Islet precursor cell (in vitro differentiated cells): ENCODE measurements at regions not wholly inside any gene's neighbourhood (a gene's known extent, or its start where the extent isn't known, plus 50 kb on each side); places are given as distances from the start of the nearest gene placed in this dataset.

Experiments used
- DNase-seq: peaks from one replicate; pipeline ENCODE4 v3.0.0-alpha.2; 2018

GRCh38 chr6:40715570-40716403, 128.6 kb upstream of the LRFN2 start:
- no peak for DNase-seq

GRCh38 chr6:40714576-40715564, 127.7 kb upstream of the LRFN2 start:
- no peak for DNase-seq

- DNase-seq, result no peak
Observed at GRCh38 chr6:40714143-40714542, 127.0 kb upstream of the LRFN2 start.

DNA sequence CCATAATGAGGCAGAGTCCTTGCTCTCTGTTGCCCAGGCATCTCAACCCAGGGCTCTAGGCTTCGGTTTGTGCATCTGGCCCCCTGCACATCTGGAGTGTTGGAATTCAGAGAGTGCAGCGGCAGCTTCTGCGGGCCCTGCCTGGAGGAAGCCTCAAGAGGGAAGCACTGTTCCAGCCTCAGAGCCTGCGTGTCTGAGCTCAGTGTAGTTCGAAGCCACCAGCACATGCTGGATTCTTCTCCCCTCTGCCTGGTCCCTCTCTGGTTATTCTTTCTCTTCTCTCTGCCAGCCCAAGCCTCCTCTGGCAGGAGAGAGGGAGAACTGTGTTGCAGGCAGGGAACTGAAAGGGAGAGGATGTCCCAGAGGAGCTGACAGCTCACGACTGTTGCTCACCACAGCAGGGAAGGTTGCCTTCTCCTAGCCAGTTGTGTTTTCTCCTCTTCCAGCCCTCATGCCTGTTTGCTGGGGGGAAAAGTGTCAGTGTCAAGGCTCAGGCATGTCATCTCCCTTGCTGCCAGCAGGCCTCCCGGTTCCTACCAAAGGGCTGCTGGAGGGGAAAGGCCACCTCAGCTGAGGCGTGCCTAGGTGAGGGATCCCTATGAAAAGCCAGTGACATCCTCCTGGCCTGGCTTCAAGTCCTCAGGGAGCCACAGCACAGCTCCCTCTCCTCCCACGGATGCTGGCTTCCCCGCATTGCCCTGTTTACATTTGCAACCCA, 126.0 kb upstream of the LRFN2 start:
- peak; percentile 67 for DNase-seq

GRCh38 chr6:40710626-40711330, 123.6 kb upstream of the LRFN2 start:
- no peak for DNase-seq

DNA sequence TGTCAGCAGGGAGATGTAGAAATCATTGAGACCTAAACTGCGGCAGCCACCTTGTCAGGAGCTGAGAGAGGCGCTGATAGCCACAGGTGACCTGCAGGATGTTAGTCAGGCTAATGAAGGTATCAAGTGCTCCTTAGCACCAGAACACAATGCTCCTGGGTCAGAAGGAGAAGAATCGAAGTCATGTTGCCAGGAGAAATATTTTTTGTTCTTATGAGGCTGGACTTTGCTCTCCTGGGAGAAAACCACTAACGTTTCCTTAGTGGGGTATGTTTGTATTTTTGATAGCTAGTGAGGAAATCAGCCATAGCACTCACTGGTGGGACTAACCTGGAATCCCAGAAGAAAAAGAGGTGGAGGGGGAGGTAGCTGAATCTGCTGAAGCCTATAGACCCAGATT, 120.9 kb upstream of the LRFN2 start:
- DNase-seq, result no peak

DNA sequence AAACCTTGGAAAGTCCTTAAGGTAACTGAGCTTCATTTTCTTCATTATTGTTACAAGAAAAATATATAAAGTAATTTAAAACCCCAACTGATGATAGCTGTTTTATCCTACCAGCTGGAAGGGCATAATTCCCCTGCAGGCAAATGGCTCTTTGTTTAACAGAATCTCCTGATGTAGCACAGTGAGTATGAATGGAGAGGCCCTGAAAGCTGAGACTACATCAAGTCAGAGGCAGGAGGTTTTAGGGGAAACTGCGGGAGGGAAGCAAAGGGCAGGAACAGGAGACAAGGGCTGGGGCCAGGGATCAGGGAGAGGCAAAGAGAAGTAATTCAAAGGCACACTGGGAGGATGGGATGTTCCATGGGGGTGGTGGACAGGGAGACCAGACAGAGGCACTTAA, 119.0 kb upstream of the LRFN2 start:
- DNase-seq, result no peak

DNA sequence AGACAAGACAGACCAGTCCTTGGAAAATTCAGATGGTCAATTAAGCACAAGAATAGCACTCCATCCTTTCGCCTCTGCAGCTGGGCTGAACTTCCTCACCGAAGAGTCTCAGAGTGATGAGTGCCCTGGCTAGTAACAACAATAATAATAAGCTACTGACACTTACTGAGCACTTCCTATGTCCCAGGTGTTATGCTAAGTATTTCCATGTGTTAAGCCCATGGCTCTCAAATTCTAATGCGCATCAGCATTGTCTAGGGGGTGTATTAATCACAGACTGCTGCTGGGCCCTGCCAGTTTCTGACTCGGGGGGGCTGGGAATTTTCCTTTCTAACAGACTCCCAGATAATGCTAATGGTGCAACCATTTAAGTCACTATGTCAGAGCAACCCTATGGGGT, 118.2 kb upstream of the LRFN2 start:
- DNase-seq, result no peak

DNA sequence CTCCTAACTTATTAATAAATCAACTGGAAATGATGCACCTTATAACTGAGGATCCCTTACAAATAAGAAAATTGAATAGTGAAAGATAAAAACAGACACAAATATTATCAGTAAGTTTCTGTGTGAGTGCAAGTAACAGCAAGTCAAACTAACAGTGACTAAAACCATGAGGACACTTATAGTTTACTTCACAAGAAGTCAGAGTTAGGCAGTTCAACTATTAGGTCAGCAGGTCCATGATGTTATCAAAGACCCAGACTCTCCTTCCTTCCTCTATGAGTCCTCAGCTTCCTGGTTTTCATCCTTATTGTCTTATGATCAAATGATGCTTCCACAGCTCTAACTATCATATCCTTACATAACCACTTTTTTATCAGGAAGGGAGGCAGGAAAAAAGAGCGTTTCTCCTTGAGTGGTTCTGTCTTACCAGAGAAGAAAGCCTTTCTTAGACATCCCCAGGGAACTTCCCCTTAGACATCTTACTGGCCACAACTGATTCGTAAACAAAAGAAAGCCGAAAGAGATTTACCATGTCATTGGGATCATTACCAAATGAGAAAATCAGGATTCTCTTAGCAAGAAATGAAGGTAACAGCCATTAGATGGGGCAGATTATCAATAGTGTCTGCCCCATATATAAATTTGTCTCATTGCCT, 114.3 kb upstream of the LRFN2 start:
- DNase-seq, result no peak

GRCh38 chr6:40700006-40700580, 112.9 kb upstream of the LRFN2 start:
- DNase-seq, result no peak

DNA sequence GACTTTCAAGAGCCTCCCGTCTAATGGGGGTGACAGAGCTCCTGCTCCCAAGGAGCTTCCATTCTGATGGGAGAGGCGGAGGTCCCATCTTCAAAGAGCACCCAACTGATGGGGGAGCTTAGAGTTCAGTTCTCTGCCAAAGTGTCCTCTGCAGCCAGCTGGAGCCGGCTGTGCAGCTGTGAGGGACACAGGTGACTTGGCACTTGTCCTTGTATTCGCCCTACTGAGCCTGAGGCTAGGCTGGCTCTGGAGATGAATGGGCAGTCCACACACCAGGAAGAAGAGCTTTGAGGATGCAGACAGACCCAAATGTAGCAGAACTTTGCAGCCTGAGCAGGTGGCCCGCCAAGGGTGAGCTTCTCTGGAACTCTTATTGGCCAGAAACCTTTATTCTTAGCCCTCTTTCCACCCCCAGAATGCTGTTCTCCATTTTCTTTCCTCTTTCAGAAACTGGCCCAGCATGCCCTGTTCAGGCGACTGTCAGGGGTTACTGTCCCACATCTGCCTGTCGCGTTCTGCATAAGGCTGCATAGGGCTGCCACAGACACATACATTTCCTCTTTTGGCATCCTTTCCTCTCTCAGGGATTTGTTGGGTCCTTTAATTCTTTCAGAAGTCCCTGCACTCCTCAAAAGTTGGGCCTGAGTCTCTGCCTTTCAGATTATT, 108.7 kb upstream of the LRFN2 start:
- no peak for DNase-seq

- no peak for DNase-seq
Observed at GRCh38 chr6:40695114-40695513, 108.0 kb upstream of the LRFN2 start.

DNA sequence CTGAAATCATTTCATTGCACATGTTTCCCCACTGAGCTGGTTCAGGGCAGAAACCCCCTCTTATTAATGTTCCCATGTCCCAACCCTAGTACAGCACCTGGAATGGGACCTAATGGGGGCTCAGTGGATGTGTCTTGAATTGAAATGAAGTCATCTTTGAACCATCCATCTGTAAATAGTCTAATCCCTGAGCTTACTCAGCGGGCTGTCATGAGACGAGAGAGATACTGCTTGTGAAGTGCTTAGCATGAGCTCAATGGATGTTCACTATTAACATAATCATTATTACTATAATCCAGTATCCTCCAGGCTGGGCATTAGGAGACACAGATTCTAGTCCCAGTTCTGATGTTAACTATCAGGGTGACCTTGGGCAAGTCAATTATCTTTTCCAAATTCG, 106.6 kb upstream of the LRFN2 start:
- DNase-seq, result no peak

DNA sequence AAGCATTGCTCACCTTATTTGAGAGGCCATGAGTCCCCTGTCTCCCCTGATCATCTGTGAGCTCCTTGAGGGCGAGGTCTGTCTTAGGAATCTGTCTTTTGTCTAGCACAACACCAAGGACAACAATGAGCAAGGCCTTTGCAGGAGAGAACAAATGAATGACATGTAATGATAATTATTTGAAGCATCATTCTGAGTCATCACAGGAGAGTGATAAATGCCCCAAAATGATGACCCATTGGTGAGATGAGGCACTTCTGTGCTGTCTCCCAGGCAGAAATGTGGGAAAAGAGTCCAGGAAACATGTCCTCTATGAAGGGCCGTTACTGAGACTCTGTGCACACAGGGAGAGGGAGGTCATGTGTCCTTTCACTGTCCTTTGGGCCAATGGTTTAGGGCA, 105.2 kb upstream of the LRFN2 start:
- DNase-seq, result no peak

DNA sequence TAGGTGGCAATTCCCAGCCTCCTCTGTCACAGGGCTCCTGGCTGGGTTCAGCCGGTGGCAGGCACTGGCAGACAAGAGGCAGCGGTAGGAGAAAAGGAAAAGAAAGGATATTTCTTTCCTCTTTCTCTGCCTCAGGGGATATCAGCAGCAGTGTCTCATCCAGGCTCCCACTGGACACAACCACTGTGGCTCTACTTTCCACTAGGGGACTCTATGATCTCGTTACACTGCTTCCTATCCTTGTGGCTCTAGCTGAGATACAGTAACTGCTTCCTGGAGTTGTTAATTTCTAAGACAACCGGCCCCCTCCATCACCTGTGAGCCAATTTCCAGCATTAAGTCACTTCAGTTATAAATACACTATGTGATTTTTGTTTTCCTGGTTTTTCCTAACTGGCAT, 102.0 kb upstream of the LRFN2 start:
- DNase-seq, result no peak

GRCh38 chr6:40688214-40688761, 101.1 kb upstream of the LRFN2 start:
- no peak for DNase-seq

GRCh38 chr6:40685862-40686261, 98.7 kb upstream of the LRFN2 start:
- no peak for DNase-seq

DNA sequence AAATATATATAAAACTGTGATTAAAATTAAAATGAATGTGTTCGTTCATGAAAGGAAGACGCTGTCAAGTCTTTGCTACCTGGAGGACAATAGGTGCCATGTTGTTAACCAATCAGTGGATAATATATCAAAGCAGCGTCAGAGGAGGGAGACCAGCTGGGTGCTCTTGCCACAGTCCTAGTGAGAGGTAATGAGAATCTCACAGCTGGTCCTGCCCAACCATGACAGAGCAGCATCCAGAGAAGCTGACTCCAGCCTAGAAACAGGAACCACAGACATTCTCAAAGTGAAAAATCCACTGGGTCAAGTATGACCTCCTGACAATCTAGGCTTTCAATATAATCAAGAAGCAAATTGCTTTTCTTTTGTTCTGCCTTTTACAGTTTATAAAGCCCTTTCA, 94.5 kb upstream of the LRFN2 start:
- no peak for DNase-seq

GRCh38 chr6:40678941-40679340, 91.8 kb upstream of the LRFN2 start:
- no peak for DNase-seq

DNA sequence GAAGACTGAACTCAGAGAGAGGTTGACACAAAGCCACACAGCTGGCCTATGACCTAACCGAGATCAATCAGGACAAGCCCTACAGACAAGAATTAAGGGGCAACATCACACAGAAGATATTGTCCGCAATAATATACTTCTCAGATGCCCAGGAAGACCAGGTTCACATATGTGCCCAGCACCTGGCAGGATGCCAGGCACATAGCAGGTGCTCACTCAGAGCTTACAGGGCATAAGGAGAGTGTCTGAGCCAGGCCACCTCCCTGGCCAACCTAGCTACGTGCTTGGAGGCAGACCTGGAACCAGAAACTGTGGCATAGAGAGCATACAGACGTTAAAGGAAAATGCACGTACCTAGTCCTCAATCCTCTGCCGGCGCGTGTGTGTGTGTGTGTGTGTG, 87.0 kb upstream of the LRFN2 start:
- DNase-seq, result no peak

- DNase-seq, result no peak
Observed at GRCh38 chr6:40672087-40672486, 84.9 kb upstream of the LRFN2 start.
